GM12873 (cell line): ENCODE measurements at regions not wholly inside any gene's neighbourhood (a gene's known extent, or its start where the extent isn't known, plus 50 kb on each side); places are given as distances from the start of the nearest gene placed in this dataset.

ENCODE experiments used
- TF ChIP-seq, protein P1 (sequence below): IDR thresholded peaks from 2 replicates; pipeline ENCODE4 v1.5.1; 2012; ENCODE audit warnings: low read depth, mild to moderate bottlenecking, moderate library complexity, low read length, control low read depth; ENCODE audit not compliant: insufficient read depth; ENCODE audit errors: missing control alignments

DNA sequence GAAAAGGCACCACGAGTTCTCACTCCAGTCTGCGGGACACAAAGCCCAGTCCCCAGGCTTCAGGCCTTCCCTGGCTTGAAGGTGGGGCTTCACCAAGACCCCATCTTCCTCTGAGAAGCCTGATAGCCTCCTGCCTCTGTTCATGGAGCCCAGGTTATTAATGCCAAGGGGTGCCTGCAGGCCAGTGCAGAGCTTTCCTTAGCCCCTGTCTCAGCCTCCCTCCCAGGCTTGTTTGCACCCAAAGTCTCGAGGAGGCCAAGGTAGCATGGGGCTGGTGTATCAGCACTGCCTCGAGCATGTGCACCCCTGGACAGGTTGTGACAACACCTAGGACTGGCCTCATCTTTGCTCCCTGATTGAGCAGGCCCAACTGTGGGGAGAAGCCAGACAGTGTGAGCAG, 108.1 kb upstream of the PCDH15 start:
- TF ChIP-seq, protein P1, sequence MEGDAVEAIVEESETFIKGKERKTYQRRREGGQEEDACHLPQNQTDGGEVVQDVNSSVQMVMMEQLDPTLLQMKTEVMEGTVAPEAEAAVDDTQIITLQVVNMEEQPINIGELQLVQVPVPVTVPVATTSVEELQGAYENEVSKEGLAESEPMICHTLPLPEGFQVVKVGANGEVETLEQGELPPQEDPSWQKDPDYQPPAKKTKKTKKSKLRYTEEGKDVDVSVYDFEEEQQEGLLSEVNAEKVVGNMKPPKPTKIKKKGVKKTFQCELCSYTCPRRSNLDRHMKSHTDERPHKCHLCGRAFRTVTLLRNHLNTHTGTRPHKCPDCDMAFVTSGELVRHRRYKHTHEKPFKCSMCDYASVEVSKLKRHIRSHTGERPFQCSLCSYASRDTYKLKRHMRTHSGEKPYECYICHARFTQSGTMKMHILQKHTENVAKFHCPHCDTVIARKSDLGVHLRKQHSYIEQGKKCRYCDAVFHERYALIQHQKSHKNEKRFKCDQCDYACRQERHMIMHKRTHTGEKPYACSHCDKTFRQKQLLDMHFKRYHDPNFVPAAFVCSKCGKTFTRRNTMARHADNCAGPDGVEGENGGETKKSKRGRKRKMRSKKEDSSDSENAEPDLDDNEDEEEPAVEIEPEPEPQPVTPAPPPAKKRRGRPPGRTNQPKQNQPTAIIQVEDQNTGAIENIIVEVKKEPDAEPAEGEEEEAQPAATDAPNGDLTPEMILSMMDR: no peak

DNA sequence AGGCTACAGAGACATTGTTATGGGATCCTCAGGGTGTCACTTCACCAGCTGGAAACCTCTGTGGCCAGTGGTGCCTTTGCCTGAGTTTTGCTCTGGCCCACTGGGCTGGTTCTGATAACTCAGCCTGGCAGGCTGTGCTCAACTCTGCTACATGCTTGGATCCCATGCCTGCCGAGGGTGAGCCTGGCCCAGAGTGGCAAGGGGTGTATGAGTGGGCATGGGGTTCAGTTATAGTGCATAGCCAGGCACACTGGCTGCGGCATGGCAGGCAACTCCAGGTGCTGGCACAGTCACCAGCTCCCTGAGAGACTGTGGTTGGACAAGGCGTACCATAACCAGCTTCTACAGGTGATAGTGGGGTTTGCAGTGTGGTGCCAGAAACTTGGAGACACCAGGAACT, 107.0 kb upstream of the PCDH15 start:
- TF ChIP-seq, protein P1: no peak

DNA sequence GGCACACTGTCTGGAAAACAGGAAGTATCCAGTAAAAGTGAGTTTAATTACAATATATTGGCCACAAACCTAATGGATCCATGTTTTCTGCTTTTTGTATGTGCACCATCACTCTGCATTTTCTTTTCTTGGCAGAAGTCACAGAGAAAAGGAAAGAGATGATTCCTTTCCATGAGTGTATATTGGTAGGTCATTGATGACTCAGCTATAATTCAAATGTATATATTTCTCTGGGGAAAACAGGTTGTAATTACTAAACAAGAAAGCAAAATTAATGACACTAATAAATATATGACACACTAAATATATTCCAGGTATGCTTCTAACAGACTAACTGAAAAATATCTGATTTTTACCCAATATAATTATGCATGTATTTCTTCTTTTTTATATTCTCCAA, 105.9 kb upstream of the PCDH15 start:
- TF ChIP-seq, protein P1: no peak

DNA sequence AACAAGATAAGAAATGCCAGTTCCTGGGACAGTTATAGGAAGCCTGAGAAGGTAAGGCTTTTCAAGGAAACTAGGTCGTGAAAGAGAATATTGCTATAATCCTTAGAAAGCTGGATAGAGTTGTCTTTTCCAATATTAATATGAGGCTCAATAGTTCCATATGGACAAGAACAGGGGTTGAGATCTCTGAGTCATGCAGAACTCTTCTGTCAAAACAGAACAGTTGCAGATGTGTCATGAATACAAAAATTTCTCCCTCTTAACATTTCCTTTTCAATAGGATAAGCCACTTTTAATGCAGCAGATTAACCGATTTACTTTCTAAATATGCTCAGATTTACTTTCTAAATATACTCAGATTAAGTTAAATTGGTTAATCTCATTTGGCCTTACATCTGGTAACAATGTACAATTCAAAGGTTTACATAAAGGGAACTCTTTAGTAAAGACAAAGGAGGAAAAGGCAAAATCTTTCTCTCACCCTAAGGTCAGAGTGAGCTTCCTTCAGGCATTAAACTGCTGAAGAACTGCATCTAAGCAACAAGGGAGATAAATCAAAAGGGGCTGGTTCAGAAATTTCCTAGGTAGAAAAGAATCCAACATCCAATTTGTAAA, 104.7 kb upstream of the PCDH15 start:
- TF ChIP-seq, protein P1: no peak

- TF ChIP-seq, protein P1: no peak
These were observed 103.8 kb upstream of the PCDH15 start for GRCh38 chr10:54904833-54905232.

DNA sequence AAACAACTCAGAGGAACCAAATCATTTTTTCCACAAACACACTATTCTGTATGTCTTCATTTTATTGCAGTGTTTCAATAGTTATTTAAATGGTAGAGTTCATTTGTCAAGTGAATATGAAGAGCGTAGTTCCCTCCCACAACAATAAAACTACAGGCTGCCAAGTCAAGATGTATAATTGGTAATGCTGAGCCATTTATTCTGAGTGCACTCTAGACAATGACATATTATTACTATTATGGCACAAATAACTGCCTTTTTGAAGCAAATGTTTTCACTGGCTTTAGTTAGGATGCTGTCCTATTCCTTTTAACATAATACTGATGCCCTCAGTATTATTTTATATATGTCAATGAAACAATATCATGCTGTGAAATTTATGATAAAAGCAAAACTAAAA, 102.7 kb upstream of the PCDH15 start:
- TF ChIP-seq, protein P1: no peak

DNA sequence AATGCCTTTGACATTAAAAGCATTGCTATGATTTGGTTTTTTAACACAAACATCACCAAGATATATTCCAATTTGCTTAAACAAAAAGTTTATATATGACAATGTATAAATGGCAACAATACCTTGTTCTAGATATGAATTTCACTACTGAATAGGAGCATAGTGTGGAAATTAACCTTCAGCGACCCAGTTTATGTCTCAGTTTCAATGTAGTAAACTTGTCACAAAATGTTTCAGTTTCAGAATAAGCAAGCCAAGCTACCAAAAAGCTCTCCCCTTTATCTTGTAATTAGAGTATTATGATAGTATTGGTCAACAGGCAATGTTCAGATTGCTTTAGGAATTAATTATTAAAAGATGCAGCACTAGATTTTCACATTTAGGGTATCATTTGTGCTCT, 99.6 kb upstream of the PCDH15 start:
- TF ChIP-seq, protein P1: no peak
